Smooth muscle cell (in vitro differentiated cells): ENCODE measurements at regions not wholly inside any gene's neighbourhood (a gene's known extent, or its start where the extent isn't known, plus 50 kb on each side); places are given as distances from the start of the nearest gene placed in this dataset.
A peak's percentile ranks its signal among the peaks of the same experiment; 100 is the strongest.

ENCODE experiments used
- DNase-seq: peaks from one replicate; lab custom pipeline; 2025; ENCODE audit not compliant: unreplicated experiment; lab: John Stamatoyannopoulos, UW
- H2AFZ ChIP-seq: fragments of 200-600 bp; sonication (generic); 2 replicates; pipeline ENCODE4 v1.6.0; 2016; ENCODE audit warnings: antibody characterized with exemption, low read depth, mild to moderate bottlenecking
- H3F3A ChIP-seq: fragments of 200-600 bp; sonication (generic); 2 replicates; pipeline ENCODE4 v1.6.0; 2017; ENCODE audit warnings: antibody characterized with exemption, low read depth
- H3K27ac ChIP-seq: fragments of 200-600 bp; sonication (generic); 2 replicates; pipeline ENCODE4 v1.5.1; 2016; ENCODE audit warnings: low read depth, mild to moderate bottlenecking
- H3K27me3 ChIP-seq: fragments of 200-600 bp; sonication (generic); 2 replicates; pipeline ENCODE4 v1.6.1; 2016; ENCODE audit warnings: low read depth, mild to moderate bottlenecking
- H3K36me3 ChIP-seq: fragments of 200-600 bp; sonication (generic); 2 replicates; pipeline ENCODE4 v1.5.1; 2016; ENCODE audit warnings: low read depth
- H3K4me1 ChIP-seq: fragments of 200-600 bp; sonication (generic); 2 replicates; pipeline ENCODE4 v1.5.1; 2016; ENCODE audit warnings: low read depth
- H3K4me2 ChIP-seq: fragments of 200-600 bp; sonication (generic); 2 replicates; pipeline ENCODE4 v1.6.0; 2016; ENCODE audit warnings: mild to moderate bottlenecking
- H3K4me3 ChIP-seq: fragments of 200-600 bp; sonication (generic); 2 replicates; pipeline ENCODE4 v1.5.1; 2016; ENCODE audit warnings: mild to moderate bottlenecking
- H3K79me2 ChIP-seq: fragments of 200-600 bp; sonication (generic); 2 replicates; pipeline ENCODE4 v1.6.0; 2016; ENCODE audit warnings: low read depth, mild to moderate bottlenecking
- H3K9ac ChIP-seq: fragments of 200-600 bp; sonication (generic); 2 replicates; pipeline ENCODE4 v1.6.0; 2016; ENCODE audit warnings: low read depth
- H3K9me3 ChIP-seq: fragments of 200-600 bp; sonication (generic); replicated peaks from 2 replicates; pipeline ENCODE4 v1.5.1; 2016; ENCODE audit warnings: low read depth
- H4K20me1 ChIP-seq: fragments of 200-600 bp; sonication (generic); 2 replicates; pipeline ENCODE4 v1.6.0; 2016; ENCODE audit warnings: low read depth
- whole genome bisulfite sequencing: methylation state at CpG from one replicate; pipeline ENCODE4 v1.1.7; 2016; ENCODE audit warnings: low lambda C conversion rate; 5-methylcytosine and 5-hydroxymethylcytosine counted together
- TF ChIP-seq, protein P1 (sequence below): fragments of 200-600 bp; sonication (generic); IDR thresholded peaks from 2 replicates; pipeline ENCODE4 v1.5.1; 2017; ENCODE audit warnings: borderline replicate concordance, mild to moderate bottlenecking, antibody characterized with exemption; ENCODE audit not compliant: insufficient read depth, poor library complexity, severe bottlenecking

DNA sequence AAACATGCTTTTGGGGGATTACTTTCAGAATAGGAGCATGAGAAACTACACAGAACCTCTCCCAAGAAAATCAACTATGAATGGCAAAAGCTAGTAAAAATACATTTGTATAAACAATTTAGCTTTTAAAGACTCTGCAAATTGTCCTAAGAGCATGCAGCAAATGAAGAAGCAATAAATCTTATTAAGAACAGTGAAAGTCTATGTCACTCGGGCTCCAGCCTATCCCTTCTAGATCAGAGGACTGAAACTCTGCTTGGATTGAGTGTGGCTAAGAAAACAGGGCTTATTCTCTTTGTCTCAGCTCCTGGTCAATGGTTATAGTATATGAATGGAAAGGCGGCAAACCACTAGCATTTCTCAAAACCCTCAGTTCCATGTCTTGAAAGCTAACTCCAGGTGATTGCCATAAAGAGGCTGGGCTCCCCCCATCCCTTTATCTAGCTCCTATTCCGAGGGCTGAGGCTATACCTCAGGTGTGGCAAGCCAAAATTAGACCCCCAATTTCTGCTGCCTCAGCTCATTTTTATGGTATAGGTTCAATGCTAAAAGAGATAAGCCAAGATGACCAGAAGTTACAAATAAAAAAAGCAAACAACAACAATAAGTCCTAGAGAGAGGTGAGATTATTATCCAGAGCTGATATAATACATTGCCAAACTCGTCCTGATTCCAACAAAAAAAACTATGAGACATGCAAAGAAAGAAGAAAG is 953.2 kb downstream of the SLITRK6 start:
- no peaks in the 10 kb centered on the region for H3K27me3 ChIP-seq
- H3K36me3 ChIP-seq: no peaks in the 10 kb centered on the region
- no peaks in the 10 kb centered on the region for H4K20me1 ChIP-seq
- TF ChIP-seq, protein P1, sequence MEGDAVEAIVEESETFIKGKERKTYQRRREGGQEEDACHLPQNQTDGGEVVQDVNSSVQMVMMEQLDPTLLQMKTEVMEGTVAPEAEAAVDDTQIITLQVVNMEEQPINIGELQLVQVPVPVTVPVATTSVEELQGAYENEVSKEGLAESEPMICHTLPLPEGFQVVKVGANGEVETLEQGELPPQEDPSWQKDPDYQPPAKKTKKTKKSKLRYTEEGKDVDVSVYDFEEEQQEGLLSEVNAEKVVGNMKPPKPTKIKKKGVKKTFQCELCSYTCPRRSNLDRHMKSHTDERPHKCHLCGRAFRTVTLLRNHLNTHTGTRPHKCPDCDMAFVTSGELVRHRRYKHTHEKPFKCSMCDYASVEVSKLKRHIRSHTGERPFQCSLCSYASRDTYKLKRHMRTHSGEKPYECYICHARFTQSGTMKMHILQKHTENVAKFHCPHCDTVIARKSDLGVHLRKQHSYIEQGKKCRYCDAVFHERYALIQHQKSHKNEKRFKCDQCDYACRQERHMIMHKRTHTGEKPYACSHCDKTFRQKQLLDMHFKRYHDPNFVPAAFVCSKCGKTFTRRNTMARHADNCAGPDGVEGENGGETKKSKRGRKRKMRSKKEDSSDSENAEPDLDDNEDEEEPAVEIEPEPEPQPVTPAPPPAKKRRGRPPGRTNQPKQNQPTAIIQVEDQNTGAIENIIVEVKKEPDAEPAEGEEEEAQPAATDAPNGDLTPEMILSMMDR: no peak
- no peaks in the 10 kb centered on the region for H3F3A ChIP-seq
- no peak overlapping the region for H3K4me2 ChIP-seq
- no peak for DNase-seq
- H3K27ac ChIP-seq: no peak overlapping the region
- no peak overlapping the region for H2AFZ ChIP-seq
- no peaks in the 10 kb centered on the region for H3K4me1 ChIP-seq
- H3K4me3 ChIP-seq: no peak overlapping the region
- no peaks in the 10 kb centered on the region for H3K9me3 ChIP-seq
- WGBS: 70% methylated on average over 4 of the region's 4 CpGs
- no peak overlapping the region for H3K9ac ChIP-seq
- no peaks in the 10 kb centered on the region for H3K79me2 ChIP-seq

DNA sequence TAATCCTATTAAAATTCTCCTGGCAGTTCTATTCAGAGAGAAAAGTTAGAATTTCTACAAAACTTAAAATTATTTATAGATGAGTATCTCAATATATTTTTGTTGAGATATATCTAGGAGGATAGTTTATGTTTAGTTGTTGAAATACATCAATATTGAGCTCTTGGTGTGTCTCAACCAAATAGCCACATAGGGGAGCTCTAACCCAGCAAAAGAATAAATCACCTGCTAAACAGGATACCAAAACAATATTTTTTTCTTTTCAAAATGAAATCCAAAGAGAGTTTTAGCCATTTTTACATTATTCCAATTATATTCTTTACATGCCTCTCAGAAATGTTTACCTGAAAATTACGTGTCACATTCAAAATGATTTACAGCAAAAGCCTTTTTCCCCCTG is 954.7 kb downstream of the SLITRK6 start:
- no peak for DNase-seq
- 20% methylated on average over 1 of the region's 1 CpG for WGBS
- Histone ChIP-seq H3K36me3 (no peaks in the 10 kb centered on the region), H3F3A (no peaks in the 10 kb centered on the region), H3K4me1 (no peaks in the 10 kb centered on the region), H3K9ac (no peak overlapping the region), H3K79me2 (no peaks in the 10 kb centered on the region), H3K4me2 (no peak overlapping the region), H3K27ac (no peak overlapping the region), H3K9me3 (no peaks in the 10 kb centered on the region), H2AFZ (no peak overlapping the region), H4K20me1 (no peaks in the 10 kb centered on the region), H3K27me3 (no peaks in the 10 kb centered on the region), H3K4me3 (no peak overlapping the region)
- TF ChIP-seq, protein P1: peak; percentile 41

DNA sequence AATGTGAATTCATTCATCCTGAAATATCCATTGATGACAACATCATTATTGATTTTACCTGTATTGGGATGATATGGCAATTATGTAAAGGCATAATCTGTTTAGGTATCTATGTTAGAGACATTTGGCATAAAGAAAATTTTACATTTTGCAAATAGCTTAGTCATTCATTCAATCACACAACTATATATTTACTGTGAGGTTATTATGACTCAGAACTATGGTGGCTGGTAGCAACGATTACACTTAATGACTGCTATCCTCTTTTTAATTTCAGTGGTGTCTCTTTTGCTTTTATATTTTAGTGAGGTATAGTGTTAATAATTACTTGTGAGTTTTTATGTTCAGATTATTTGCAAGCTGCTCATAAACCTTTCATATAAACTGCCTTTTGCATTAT is 955.9 kb downstream of the SLITRK6 start:
- DNase-seq: no peak
- Histone ChIP-seq H3K79me2 (no peaks in the 10 kb centered on the region), H3K4me3 (no peak overlapping the region), H3K27ac (no peak overlapping the region), H3K4me1 (no peaks in the 10 kb centered on the region), H3K9me3 (no peaks in the 10 kb centered on the region), H3K36me3 (no peaks in the 10 kb centered on the region), H3F3A (no peaks in the 10 kb centered on the region), H3K4me2 (no peak overlapping the region), H4K20me1 (no peaks in the 10 kb centered on the region), H3K27me3 (no peaks in the 10 kb centered on the region), H2AFZ (no peak overlapping the region), H3K9ac (no peak overlapping the region)
- WGBS: 72% methylated on average over 1 of the region's 1 CpG
- TF ChIP-seq, protein P1: no peak

DNA sequence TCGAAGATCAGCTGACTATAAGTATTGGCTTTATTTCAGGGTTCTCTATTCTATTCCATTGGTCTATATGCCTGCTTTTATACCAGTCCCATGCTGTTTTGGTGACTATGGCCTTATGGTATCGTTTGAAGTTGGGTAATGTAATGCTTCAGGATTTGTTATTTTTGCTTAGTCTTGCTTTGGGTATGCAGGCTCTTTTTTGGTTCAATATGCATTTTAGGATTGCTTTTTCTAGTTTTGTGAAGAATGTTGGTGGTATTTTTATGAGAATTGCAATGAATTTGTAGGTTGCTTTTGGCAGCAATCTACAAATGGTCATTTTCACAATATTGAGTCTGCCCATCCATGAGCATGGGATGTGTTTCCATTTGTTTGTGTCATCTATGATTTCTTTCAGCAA is 951.9 kb upstream of the SLITRK1 start:
- WGBS: 90% methylated on average over 2 of the region's 2 CpGs
- Histone ChIP-seq H3K27ac (no peak overlapping the region), H3K27me3 (no peaks in the 10 kb centered on the region), H3K4me1 (no peaks in the 10 kb centered on the region), H3K36me3 (no peaks in the 10 kb centered on the region), H3K9me3 (no peaks in the 10 kb centered on the region), H3K4me2 (no peak overlapping the region), H3K79me2 (no peaks in the 10 kb centered on the region), H3K4me3 (no peak overlapping the region), H3F3A (no peaks in the 10 kb centered on the region), H3K9ac (no peak overlapping the region), H4K20me1 (no peaks in the 10 kb centered on the region), H2AFZ (no peak overlapping the region)
- TF ChIP-seq, protein P1: no peak
- no peak for DNase-seq
